Fibroblast of the aortic adventitia (primary cell): ENCODE measurements at regions not wholly inside any gene's neighbourhood (a gene's known extent, or its start where the extent isn't known, plus 50 kb on each side); places are given as distances from the start of the nearest gene placed in this dataset.

ENCODE experiments used
- DNase-seq: peaks from one replicate; pipeline ENCODE4 v3.0.0-alpha.2; 2010; ENCODE audit warnings: low read depth
- H3K4me3 ChIP-seq: 2 replicates; pipeline ENCODE4 v1.5.1; 2011; ENCODE audit warnings: low read depth, mild to moderate bottlenecking, control low read depth, low read length, moderate library complexity
- TF ChIP-seq, protein P1 (sequence below): IDR thresholded peaks from 2 replicates; pipeline ENCODE4 v1.5.1; 2011; ENCODE audit warnings: mild to moderate bottlenecking, low read length, control low read depth, inconsistent platforms; ENCODE audit not compliant: insufficient read depth

GRCh38 chr4:104128031-104128849 is 366.5 kb downstream of the CXXC4 start:
- no peak for DNase-seq
- TF ChIP-seq, protein P1, sequence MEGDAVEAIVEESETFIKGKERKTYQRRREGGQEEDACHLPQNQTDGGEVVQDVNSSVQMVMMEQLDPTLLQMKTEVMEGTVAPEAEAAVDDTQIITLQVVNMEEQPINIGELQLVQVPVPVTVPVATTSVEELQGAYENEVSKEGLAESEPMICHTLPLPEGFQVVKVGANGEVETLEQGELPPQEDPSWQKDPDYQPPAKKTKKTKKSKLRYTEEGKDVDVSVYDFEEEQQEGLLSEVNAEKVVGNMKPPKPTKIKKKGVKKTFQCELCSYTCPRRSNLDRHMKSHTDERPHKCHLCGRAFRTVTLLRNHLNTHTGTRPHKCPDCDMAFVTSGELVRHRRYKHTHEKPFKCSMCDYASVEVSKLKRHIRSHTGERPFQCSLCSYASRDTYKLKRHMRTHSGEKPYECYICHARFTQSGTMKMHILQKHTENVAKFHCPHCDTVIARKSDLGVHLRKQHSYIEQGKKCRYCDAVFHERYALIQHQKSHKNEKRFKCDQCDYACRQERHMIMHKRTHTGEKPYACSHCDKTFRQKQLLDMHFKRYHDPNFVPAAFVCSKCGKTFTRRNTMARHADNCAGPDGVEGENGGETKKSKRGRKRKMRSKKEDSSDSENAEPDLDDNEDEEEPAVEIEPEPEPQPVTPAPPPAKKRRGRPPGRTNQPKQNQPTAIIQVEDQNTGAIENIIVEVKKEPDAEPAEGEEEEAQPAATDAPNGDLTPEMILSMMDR = no peak
- H3K4me3 ChIP-seq = no peak overlapping the region

- no peak overlapping the region for H3K4me3 ChIP-seq
- DNase-seq = no peak
- TF ChIP-seq, protein P1 = no peak
These were observed 371.7 kb downstream of the CXXC4 start for GRCh38 chr4:104123021-104123420.

- no peak overlapping the region for H3K4me3 ChIP-seq
- TF ChIP-seq, protein P1 = no peak
- DNase-seq = no peak
These were observed 376.9 kb downstream of the CXXC4 start for GRCh38 chr4:104117776-104118175.

GRCh38 chr4:104113850-104114249 is 380.8 kb downstream of the CXXC4 start:
- H3K4me3 ChIP-seq = no peak overlapping the region
- TF ChIP-seq, protein P1 = no peak
- no peak for DNase-seq

GRCh38 chr4:104099141-104099540 is 379.4 kb upstream of the TACR3 start:
- DNase-seq = no peak
- TF ChIP-seq, protein P1 = no peak
- H3K4me3 ChIP-seq = no peak overlapping the region

DNA sequence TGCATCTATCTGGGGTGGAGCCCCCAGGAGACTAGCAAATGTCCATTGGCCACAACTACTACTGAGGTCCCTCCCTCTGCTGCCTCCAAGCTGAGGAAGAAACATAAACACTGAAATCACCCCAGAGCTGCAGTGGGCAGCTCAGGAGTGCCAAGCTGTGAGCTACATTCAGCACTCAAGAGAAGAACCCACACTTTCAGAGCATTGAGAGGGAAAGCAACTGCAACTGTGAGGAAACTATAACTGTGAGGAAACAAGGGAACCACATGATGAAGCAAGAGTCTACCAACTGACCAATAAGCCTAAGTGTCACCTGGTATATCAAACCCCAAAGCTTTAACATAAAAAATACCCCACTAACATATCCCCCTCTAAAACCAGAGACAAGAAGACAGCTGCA is 373.5 kb upstream of the TACR3 start:
- no peak for DNase-seq
- TF ChIP-seq, protein P1 = no peak

GRCh38 chr4:104073229-104073628 is 353.4 kb upstream of the TACR3 start:
- no peak for DNase-seq
- TF ChIP-seq, protein P1 = no peak
- H3K4me3 ChIP-seq = no peak overlapping the region

More for the DNA sequence above, 373.5 kb upstream of the TACR3 start:
- no peak overlapping the region for H3K4me3 ChIP-seq
